ENCODE measurements at regions not wholly inside any gene's neighbourhood (a gene's known extent, or its start where the extent isn't known, plus 50 kb on each side); places are given as distances from the start of the nearest gene placed in this dataset.
"Not testable (repeated sequence)": the region's sequence is repeated elsewhere in the genome, so short reads cannot be mapped to it uniquely, and the experiment has no call there.

DNA sequence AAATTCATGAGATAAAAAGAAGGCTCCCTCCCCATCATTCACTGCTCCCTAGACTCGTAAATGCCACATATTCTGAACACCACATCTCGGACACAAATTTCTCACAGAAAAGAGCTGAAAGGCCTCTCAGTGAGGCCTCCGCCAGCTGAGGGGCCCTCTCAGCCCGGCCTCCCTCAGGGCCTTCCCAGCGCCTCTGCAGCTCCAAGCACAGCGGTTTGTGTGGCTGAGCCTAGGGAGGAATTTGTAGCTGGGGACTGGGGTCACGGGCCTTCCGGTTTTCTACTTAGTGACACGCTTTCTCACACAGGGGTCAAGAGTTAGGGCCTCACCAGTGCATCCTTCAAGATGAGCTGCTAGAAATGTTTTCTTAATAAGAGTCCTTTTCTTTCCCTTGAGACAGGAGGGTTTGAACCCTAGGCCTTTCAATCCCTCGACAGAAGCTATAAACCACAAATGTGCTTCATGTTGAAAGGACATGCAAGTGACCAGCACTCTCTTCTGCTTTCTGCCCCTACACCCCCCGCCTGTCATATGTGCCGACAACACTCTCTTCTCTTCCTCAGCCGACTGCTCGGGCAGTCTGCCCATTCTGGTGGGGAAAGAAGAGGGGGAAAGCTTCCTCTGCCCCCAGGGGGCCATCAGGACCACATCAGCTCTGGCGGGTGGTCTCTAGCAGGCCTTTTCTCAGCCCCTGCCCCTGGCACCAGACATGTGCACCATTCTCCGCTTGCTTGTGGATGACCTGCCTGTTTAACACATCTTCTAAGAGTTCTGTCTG lies 104.9 kb downstream of the CHIC2 start:
- no peaks in the 10 kb centered on the region for H3K36me3 Mint-ChIP-seq
- no peaks in the 10 kb centered on the region for H3K9me3 Mint-ChIP-seq
- no peak overlapping the region for H3K27ac Mint-ChIP-seq
- CTCF ChIA-PET = interaction anchor here (0.6 kb wide), 1 partner anchor 32 kb away, joined by 4 read pairs; no protein-coding TSS in a partner anchor
- H3K27me3 Mint-ChIP-seq = no peaks in the 10 kb centered on the region
- no peak for DNase-seq
- H3K4me1 Mint-ChIP-seq = no peaks in the 10 kb centered on the region
- H3K4me3 Mint-ChIP-seq = no peak overlapping the region

DNA sequence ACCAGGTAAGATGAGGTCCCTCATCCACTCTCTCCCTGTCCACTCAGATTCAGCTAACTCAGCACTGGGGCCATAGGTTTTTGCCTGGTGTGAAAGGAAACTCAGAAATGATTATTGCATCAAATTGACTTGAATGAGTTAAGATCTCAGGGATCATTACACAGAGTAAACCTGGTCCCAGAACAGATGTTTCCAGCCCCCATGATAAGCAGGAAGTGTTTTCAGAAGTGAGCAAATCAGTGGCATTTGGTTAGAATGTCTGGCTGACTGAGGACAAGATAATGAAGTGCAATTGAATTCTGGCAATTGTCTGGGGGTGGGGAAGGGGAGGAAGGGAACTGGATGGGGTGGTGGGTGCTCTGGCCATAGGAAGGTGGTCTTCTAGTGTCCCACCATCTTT lies 108.0 kb downstream of the CHIC2 start:
- DNase-seq = no peak
- Mint-ChIP-seq H3K4me3 (no peak overlapping the region), H3K4me1 (no peaks in the 10 kb centered on the region), H3K27ac (no peak overlapping the region), H3K27me3 (no peaks in the 10 kb centered on the region), H3K9me3 (no peaks in the 10 kb centered on the region), H3K36me3 (no peaks in the 10 kb centered on the region)
- CTCF ChIA-PET = no interaction called here

DNA sequence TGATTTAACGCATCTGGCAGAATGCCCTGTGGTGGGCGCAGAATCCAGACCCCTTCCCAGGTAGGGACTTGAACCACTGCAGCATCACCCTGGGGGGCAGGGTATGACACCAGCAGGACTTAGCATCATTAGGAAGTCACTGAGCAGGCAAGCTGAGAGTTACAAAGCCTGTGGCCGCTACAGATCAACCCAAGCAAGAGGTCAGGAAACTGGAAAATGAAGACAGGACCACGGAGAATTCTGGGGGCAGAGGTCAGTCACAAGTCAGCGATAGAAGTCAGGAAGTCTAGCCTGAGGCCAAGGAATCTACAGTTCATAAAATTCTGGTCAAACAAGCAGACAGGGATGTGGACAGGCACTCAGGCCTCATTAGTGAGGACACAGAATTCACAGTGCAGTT lies 108.4 kb downstream of the CHIC2 start:
- H3K27me3 Mint-ChIP-seq = no peaks in the 10 kb centered on the region
- no peak for DNase-seq
- no peaks in the 10 kb centered on the region for H3K36me3 Mint-ChIP-seq
- H3K4me1 Mint-ChIP-seq = no peaks in the 10 kb centered on the region
- H3K9me3 Mint-ChIP-seq = no peaks in the 10 kb centered on the region
- CTCF ChIA-PET = no interaction called here
- H3K4me3 Mint-ChIP-seq = no peak overlapping the region
- no peak overlapping the region for H3K27ac Mint-ChIP-seq

DNA sequence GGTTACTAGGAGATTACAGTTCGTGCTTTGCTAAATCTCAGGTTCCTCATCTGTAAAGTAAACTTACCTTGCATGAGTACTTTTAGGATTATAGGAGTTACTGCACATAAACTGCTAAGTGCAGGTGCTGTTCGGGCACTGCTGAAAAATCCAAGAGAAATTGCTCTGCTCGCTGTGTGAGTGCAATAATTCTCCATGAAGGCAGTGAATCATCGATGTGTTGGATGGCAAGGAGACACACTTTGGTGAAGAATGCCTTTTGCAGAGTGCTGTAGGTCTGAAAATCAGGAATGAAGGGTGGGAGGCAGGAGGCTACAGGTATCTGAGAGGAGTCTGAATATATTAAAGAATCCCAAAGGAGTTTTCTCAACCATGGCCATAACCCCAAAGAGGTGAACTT lies 113.0 kb downstream of the CHIC2 start:
- Mint-ChIP-seq H3K27me3 (peaks cover 3% of the 10 kb centered on the region), H3K36me3 (no peaks in the 10 kb centered on the region), H3K4me1 (no peaks in the 10 kb centered on the region), H3K4me3 (no peak overlapping the region), H3K27ac (no peak overlapping the region), H3K9me3 (no peaks in the 10 kb centered on the region)
- CTCF ChIA-PET = no interaction called here
- no peak for DNase-seq

DNA sequence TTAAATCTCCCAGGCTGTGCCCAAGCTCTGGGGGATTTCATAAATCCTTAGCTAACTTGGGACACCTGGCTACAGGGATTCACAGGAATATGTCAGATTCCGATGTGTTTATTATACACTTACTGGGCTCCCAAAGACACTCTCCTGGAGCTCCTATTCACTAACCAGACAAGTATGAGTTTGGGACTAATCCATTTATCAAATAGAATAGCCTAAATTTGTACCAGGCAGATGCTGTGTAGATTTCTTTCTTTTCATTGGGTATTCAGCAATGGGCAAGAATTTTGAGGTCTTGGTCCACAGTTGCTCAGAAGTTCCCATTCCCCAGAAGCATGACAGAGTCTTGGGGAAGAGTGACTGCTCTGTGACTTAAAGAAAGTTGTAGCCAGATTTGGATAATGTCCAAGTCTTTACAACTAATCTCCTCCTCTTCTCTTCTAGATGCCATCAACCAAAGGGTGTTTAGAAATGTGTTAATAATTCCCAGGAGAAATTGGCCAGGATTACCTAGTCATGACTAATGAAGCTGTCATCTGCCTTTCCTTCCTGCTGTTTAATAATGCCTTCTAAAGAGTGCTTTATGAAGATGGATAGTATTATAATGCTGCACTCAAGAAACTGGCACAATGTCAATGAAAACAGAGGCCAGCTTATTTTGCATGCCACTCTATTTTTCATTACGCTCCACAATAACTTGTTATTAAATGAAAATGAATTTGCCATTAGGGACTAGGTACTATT lies 120.9 kb downstream of the CHIC2 start:
- no peak for DNase-seq
- Mint-ChIP-seq H3K4me3 (no peak overlapping the region), H3K27me3 (peaks cover 6% of the 10 kb centered on the region), H3K4me1 (no peaks in the 10 kb centered on the region), H3K27ac (no peak overlapping the region), H3K36me3 (no peaks in the 10 kb centered on the region), H3K9me3 (peaks cover 7% of the 10 kb centered on the region)
- CTCF ChIA-PET = interaction anchor here (1.4 kb wide), 1 partner anchor 14 kb away, joined by 5 read pairs; no protein-coding TSS in a partner anchor

DNA sequence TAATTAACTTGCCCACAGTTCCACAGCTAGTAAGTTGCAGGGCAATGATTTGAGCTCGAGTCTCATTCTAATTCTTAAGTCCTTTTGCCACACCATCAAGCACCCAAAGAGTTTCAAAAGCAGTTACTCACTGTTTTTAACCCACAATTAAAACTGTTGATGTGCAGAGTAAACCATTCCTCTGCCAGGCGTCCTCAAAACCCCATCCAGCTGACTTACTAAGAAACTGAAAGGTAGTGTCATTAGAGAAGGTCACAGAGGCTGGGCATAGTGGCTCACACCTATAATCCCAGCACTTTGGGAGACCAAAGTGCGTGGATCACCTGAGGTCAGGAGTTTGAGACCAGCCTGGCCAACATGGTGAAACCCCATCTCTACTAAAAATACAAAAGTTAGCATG lies 121.7 kb downstream of the CHIC2 start:
- CTCF ChIA-PET = no interaction called here
- Mint-ChIP-seq H3K36me3 (no peaks in the 10 kb centered on the region), H3K4me1 (no peaks in the 10 kb centered on the region), H3K27me3 (peaks cover 6% of the 10 kb centered on the region), H3K27ac (no peak overlapping the region), H3K9me3 (peaks cover 7% of the 10 kb centered on the region), H3K4me3 (no peak overlapping the region)
- no peak for DNase-seq

DNA sequence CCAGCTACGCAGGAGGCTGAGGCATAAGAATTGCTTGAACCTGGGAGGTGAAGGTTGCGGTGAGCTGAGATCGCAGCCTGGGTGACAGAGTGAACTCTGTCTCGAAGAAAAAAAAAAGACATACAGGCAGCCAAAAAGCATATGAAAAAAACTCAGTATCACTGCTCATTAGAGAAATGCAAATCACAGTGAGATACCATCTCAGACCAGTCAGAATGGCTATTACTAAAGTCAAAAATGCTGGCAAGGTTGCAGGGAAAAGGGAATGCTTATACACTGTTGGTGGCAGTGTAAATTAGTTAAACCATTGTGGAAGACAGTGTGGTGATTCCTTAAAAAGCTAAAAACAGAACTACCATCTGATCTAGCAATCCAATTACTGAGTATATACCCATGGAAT lies 123.1 kb downstream of the CHIC2 start:
- Mint-ChIP-seq H3K9me3 (peaks cover 7% of the 10 kb centered on the region), H3K4me1 (no peaks in the 10 kb centered on the region), H3K27me3 (peaks cover 6% of the 10 kb centered on the region), H3K27ac (no peak overlapping the region), H3K36me3 (no peaks in the 10 kb centered on the region), H3K4me3 (no peak overlapping the region)
- CTCF ChIA-PET = no interaction called here
- DNase-seq = no peak

DNA sequence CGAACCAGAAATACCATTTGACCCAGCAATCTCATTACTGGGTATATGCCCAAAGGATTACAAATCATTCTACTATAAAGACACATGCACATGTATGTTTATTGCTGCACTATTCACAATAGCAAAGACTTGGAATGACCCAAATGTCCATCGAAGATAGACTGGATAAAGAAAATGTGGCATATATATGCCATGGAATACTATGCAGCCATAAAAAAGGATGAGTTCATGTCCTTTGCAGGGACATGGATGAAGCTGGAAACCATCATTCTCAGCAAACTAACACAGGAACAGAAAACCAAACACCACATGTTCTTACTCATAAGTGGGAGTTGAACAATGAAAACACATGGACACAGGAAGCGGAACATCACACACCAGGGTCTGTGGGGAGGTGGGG lies 124.5 kb downstream of the CHIC2 start:
- H3K27me3 Mint-ChIP-seq, H3K4me3 Mint-ChIP-seq, H3K27ac Mint-ChIP-seq, H3K36me3 Mint-ChIP-seq, H3K4me1 Mint-ChIP-seq, CTCF ChIA-PET, H3K9me3 Mint-ChIP-seq, DNase-seq: not testable (repeated sequence)

DNA sequence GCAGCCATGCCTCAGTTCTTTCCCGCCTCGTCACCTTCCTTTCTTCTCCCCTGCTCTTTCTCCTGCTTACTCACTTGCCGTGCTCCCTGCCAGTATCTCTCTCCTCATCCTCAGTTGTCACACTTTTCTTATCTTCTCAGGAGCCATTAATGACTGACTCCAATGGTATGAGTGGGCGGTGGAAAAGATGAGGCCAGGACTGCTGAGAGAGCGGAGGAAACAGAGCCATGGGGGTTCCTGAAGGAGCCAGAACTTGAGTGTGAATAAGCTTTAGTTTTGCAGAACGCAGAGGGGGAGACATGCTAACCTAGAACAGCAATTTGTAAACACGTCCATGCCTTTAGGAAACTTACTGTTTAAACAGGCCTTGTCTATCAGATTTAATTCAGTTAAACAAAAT lies 126.5 kb downstream of the CHIC2 start:
- Mint-ChIP-seq H3K36me3 (no peaks in the 10 kb centered on the region), H3K4me1 (no peaks in the 10 kb centered on the region), H3K27me3 (peaks cover under 1% of the 10 kb centered on the region), H3K27ac (no peak overlapping the region), H3K4me3 (no peak overlapping the region), H3K9me3 (peaks cover 7% of the 10 kb centered on the region)
- no peak for DNase-seq
- CTCF ChIA-PET = no interaction called here

DNA sequence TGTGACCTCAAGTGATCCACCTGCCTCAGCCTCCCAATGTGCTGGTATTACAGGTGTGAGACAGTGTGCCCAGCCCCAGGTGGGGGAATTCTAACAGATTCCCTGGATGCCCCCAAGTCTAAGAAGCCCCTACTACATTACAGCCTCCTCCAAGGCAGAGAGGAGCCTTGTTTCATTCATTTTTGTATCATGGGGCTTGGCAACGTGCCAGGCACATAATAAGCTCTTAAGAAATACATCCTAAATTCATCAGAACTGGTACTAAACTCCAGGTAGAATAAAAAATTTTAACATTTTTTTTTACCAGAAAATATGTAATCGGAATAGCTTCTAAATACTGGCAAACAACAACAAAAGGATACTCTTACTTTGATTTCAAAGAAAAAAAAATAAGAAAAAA lies 127.1 kb downstream of the CHIC2 start:
- H3K4me3 Mint-ChIP-seq = no peak overlapping the region
- CTCF ChIA-PET = no interaction called here
- no peaks in the 10 kb centered on the region for H3K27me3 Mint-ChIP-seq

DNA sequence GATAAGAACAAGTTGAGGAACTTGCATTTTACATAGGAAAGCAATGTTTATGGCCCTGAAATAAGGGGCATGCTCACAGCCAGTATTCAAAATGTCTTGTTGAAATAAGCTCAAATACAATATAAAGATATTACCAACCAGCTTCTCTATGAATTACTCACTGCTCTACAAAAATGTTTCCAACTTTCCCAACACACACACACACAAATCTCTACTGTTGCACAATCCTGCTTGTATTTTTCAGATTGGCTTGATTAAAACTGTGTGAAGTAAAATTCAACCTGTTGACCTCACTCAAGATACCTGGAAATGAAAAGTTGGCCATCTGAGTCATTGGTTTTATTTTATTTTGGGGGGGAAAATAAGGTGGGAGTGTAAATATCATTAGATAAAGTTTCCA lies 128.6 kb downstream of the CHIC2 start:
- CTCF ChIA-PET = no interaction called here

More for the DNA sequence above, 127.1 kb downstream of the CHIC2 start:
- peaks cover 7% of the 10 kb centered on the region for H3K9me3 Mint-ChIP-seq
- H3K27ac Mint-ChIP-seq = no peak overlapping the region
- H3K4me1 Mint-ChIP-seq = no peaks in the 10 kb centered on the region
- no peaks in the 10 kb centered on the region for H3K36me3 Mint-ChIP-seq
- DNase-seq = no peak

DNA sequence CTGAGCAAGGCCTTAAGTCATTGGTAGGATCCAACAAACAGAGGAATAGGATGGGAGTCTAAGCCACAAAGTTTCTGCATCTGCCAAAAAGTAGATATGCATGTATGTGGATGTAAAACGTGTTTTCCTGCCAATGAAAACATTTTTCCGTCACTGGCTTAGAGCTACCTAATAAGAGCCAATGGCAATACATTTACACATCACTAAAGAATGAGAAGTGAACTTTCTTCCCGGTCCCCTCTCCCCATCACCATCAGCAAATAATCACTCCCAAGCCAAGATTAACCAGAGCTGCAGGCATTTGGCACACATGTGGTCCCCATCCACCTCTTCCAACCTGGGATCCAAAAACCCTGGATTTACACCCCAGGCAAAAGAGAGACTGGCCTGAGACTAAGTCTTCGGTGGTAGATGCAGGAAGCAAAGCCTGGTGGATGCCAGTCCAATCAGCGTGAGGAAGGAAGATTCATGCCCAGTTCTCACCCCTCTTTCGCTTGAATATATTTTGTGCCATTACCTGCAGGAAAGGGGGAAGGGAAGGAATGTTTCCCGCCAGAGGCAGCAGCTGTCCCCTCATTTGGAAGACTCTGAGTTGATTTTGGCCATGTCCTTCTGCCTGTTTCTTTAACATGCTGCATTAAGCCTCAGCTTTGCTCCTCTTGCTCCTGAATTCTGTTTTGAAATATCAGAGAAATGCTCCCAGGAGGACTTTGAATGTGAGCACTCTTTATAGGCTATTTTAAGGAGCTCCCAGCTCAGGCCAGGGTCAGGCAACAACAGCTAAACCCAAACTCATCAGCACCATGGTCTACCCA lies 131.4 kb downstream of the CHIC2 start:
- H3K9me3 Mint-ChIP-seq = no peaks in the 10 kb centered on the region
- DNase-seq = no peak

More for the DNA sequence above, 128.6 kb downstream of the CHIC2 start:
- peaks cover 7% of the 10 kb centered on the region for H3K9me3 Mint-ChIP-seq
- H3K36me3 Mint-ChIP-seq = no peaks in the 10 kb centered on the region
- no peak overlapping the region for H3K4me3 Mint-ChIP-seq
- no peak for DNase-seq
- H3K27me3 Mint-ChIP-seq = no peaks in the 10 kb centered on the region
- H3K4me1 Mint-ChIP-seq = no peaks in the 10 kb centered on the region
- H3K27ac Mint-ChIP-seq = no peak overlapping the region

DNA sequence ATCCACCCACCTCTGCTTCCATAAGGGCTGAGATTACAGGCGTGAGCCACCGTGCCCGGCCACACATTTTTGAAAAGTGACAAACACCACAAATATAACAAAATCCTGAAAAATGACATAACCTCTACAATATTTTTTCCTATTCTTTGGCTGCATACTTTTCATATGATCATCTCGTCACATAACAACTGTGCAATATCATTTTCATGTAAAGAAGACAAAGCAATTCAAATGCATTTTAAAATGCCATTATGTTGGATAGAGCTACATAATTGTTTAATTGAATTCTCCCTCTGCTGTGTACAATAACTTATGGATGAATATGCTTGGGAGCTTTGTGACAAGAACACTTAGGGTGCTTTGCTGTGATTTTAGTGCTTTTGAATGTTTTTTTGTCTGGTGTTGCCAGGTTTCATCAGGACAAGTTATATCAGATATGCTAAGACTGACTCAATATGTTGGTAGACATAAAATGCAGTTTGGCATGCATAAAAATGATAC lies 132.9 kb downstream of the CHIC2 start:
- no peak for DNase-seq
- Mint-ChIP-seq H3K27ac (no peak overlapping the region), H3K4me1 (no peaks in the 10 kb centered on the region), H3K4me3 (no peak overlapping the region), H3K9me3 (no peaks in the 10 kb centered on the region), H3K27me3 (peaks cover under 1% of the 10 kb centered on the region), H3K36me3 (no peaks in the 10 kb centered on the region)
- CTCF ChIA-PET = interaction anchor here (1.2 to 6.4 kb wide), 8 partner anchors 11 to 306 kb away, joined by 3 to 97 read pairs (median 6); no protein-coding TSS in a partner anchor

More for the DNA sequence above, 131.4 kb downstream of the CHIC2 start:
- H3K36me3 Mint-ChIP-seq = no peaks in the 10 kb centered on the region
- H3K27ac Mint-ChIP-seq = no peak overlapping the region
- no peaks in the 10 kb centered on the region for H3K27me3 Mint-ChIP-seq
- H3K4me1 Mint-ChIP-seq = no peaks in the 10 kb centered on the region
- CTCF ChIA-PET = interaction anchor here (0.6 to 6.4 kb wide), 3 partner anchors 13 to 738 kb away, joined by 3 to 97 read pairs (median 5); no protein-coding TSS in a partner anchor
- no peak overlapping the region for H3K4me3 Mint-ChIP-seq

All from activated naive CD4-positive, alpha-beta T cell treated with anti-CD3 and anti-CD28 coated beads, Interleukin-2, amount 10 ng/mL, durations not matched to agents 7 days and 5 days (primary cell).